IMR-90 (cell line): ENCODE measurements at regions not wholly inside any gene's neighbourhood (a gene's known extent, or its start where the extent isn't known, plus 50 kb on each side); places are given as distances from the start of the nearest gene placed in this dataset.

Source experiments
- CTCF ChIP-seq: conservative IDR thresholded peaks from 2 replicates; pipeline ENCODE4 v1.5.1; 2012; ENCODE audit warnings: mild to moderate bottlenecking, low read depth, low read length, improper control_type of control experiment
- POLR2A ChIP-seq: IDR thresholded peaks from 2 replicates; pipeline ENCODE4 v1.6.1; 2012; ENCODE audit warnings: mild to moderate bottlenecking, low read depth, low read length
- RAD21 ChIP-seq: IDR thresholded peaks from 2 replicates; pipeline ENCODE4 v1.6.1; 2012; ENCODE audit warnings: low read length, improper control_type of control experiment
- SMC3 ChIP-seq: fragments of 150-350 bp; IDR thresholded peaks from 2 replicates; pipeline ENCODE4 v1.6.1; 2016; ENCODE audit warnings: low read depth, mild to moderate bottlenecking, antibody characterized with exemption, low read length, moderate library complexity
- USF2 ChIP-seq: fragments of 150-350 bp; IDR thresholded peaks from 2 replicates; pipeline ENCODE4 v1.6.1; 2017; ENCODE audit warnings: mild to moderate bottlenecking, antibody characterized with exemption, low read length, low read depth

GRCh38 chr4:158395889-158396288 lies 125.8 kb upstream of the RXFP1 start:
- TF ChIP-seq CTCF (no peak), USF2 (no peak), RAD21 (no peak), POLR2A (no peak), SMC3 (no peak)
